Osteocyte (in vitro differentiated cells): ENCODE measurements at regions not wholly inside any gene's neighbourhood (a gene's known extent, or its start where the extent isn't known, plus 50 kb on each side); places are given as distances from the start of the nearest gene placed in this dataset.
A peak's percentile ranks its signal among the peaks of the same experiment; 100 is the strongest.

Source experiments
- DNase-seq: peaks from one replicate; pipeline ENCODE4 v3.0.0; 2021; ENCODE audit warnings: mixed read lengths; ENCODE audit not compliant: unreplicated experiment; ENCODE audit errors: extremely low spot score
- H3K27ac Mint-ChIP-seq: one replicate; pipeline ENCODE4 v1.8.0; 2021; ENCODE audit warnings: mild to moderate bottlenecking, mixed read lengths; ENCODE audit not compliant: unreplicated experiment
- H3K27me3 Mint-ChIP-seq: one replicate; pipeline ENCODE4 v1.8.0; 2021; ENCODE audit warnings: mixed read lengths; ENCODE audit not compliant: unreplicated experiment
- H3K36me3 Mint-ChIP-seq: one replicate; pipeline ENCODE4 v1.8.0; 2021; ENCODE audit warnings: mixed read lengths; ENCODE audit not compliant: unreplicated experiment
- H3K4me1 Mint-ChIP-seq: one replicate; pipeline ENCODE4 v1.8.0; 2021; ENCODE audit warnings: mixed read lengths; ENCODE audit not compliant: unreplicated experiment
- H3K4me3 Mint-ChIP-seq: one replicate; pipeline ENCODE4 v1.8.0; 2021; ENCODE audit warnings: mild to moderate bottlenecking, moderate library complexity, mixed read lengths; ENCODE audit not compliant: unreplicated experiment
- H3K9me3 Mint-ChIP-seq: one replicate; pipeline ENCODE4 v1.8.0; 2021; ENCODE audit warnings: mixed read lengths; ENCODE audit not compliant: unreplicated experiment
- CTCF ChIP-seq: fragments of 200-600 bp; sonication (generic); IDR thresholded peaks from 2 replicates; pipeline ENCODE4 v1.5.0; 2021; ENCODE audit warnings: antibody characterized with exemption, mild to moderate bottlenecking, moderate library complexity

- Mint-ChIP-seq H3K9me3 (no peaks in the 10 kb centered on the region), H3K27me3 (peaks cover 3% of the 10 kb centered on the region), H3K36me3 (no peaks in the 10 kb centered on the region), H3K4me3 (no peak overlapping the region), H3K4me1 (no peaks in the 10 kb centered on the region), H3K27ac (no peak overlapping the region)
- peak; percentile 92 for DNase-seq
- peak; percentile 96 for TF ChIP-seq CTCF
Observed at GRCh38 chr6:188821-189655, 103.2 kb upstream of the DUSP22 start.

GRCh38 chr6:189676-190075, 102.6 kb upstream of the DUSP22 start:
- Mint-ChIP-seq H3K4me3 (no peak overlapping the region), H3K27me3 (peaks cover 2% of the 10 kb centered on the region), H3K4me1 (no peaks in the 10 kb centered on the region), H3K9me3 (no peaks in the 10 kb centered on the region), H3K27ac (no peak overlapping the region), H3K36me3 (no peaks in the 10 kb centered on the region)
- DNase-seq: no peak
- no peak for TF ChIP-seq CTCF

- Mint-ChIP-seq H3K36me3 (no peaks in the 10 kb centered on the region), H3K4me3 (no peak overlapping the region), H3K27ac (no peak overlapping the region), H3K9me3 (no peaks in the 10 kb centered on the region), H3K27me3 (no peaks in the 10 kb centered on the region), H3K4me1 (no peaks in the 10 kb centered on the region)
- no peak for DNase-seq
- TF ChIP-seq CTCF: no peak
Observed at GRCh38 chr6:190596-191395, 101.5 kb upstream of the DUSP22 start.

GRCh38 chr6:191487-192312, 100.6 kb upstream of the DUSP22 start:
- Mint-ChIP-seq H3K4me1 (no peaks in the 10 kb centered on the region), H3K9me3 (no peaks in the 10 kb centered on the region), H3K27me3 (no peaks in the 10 kb centered on the region), H3K36me3 (no peaks in the 10 kb centered on the region), H3K4me3 (no peak overlapping the region), H3K27ac (no peak overlapping the region)
- no peak for TF ChIP-seq CTCF
- DNase-seq: no peak
